ENCODE measurements at regions not wholly inside any gene's neighbourhood (a gene's known extent, or its start where the extent isn't known, plus 50 kb on each side); places are given as distances from the start of the nearest gene placed in this dataset.

DNA sequence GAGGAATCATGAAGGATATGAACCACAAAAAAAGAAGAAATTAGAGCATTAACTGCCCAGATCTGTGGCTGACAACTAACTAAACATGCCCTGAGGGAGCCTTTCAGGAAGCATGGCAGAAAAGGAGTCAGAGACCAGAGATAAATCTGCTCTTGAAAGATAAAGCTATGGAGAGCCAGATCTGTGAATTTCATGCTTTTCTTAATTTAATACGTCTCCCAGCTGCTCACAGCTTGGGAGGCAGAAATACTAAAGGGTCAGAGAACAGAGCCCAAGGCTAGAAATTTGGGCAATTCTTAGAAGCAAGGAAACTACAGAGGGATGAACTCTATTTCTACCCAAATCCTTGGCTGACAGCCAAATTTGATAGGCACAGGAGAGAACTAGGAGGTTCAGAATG lies 223.0 kb upstream of the DPP10 start:
- TF ChIP-seq, protein P1, sequence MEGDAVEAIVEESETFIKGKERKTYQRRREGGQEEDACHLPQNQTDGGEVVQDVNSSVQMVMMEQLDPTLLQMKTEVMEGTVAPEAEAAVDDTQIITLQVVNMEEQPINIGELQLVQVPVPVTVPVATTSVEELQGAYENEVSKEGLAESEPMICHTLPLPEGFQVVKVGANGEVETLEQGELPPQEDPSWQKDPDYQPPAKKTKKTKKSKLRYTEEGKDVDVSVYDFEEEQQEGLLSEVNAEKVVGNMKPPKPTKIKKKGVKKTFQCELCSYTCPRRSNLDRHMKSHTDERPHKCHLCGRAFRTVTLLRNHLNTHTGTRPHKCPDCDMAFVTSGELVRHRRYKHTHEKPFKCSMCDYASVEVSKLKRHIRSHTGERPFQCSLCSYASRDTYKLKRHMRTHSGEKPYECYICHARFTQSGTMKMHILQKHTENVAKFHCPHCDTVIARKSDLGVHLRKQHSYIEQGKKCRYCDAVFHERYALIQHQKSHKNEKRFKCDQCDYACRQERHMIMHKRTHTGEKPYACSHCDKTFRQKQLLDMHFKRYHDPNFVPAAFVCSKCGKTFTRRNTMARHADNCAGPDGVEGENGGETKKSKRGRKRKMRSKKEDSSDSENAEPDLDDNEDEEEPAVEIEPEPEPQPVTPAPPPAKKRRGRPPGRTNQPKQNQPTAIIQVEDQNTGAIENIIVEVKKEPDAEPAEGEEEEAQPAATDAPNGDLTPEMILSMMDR (conservative IDR thresholded peaks at IDR 0.05) = no peak
- H3K27ac ChIP-seq = no peak overlapping the region

- TF ChIP-seq, protein P1 (conservative IDR thresholded peaks at IDR 0.05) = no peak
Observed at GRCh38 chr2:114222344-114222743, 220.1 kb upstream of the DPP10 start.

GRCh38 chr2:114231921-114232320 lies 210.5 kb upstream of the DPP10 start:
- H3K27ac ChIP-seq = no peak overlapping the region
- TF ChIP-seq, protein P1 (conservative IDR thresholded peaks at IDR 0.05) = no peak

More at GRCh38 chr2:114222344-114222743, 220.1 kb upstream of the DPP10 start:
- H3K27ac ChIP-seq = no peak overlapping the region

DNA sequence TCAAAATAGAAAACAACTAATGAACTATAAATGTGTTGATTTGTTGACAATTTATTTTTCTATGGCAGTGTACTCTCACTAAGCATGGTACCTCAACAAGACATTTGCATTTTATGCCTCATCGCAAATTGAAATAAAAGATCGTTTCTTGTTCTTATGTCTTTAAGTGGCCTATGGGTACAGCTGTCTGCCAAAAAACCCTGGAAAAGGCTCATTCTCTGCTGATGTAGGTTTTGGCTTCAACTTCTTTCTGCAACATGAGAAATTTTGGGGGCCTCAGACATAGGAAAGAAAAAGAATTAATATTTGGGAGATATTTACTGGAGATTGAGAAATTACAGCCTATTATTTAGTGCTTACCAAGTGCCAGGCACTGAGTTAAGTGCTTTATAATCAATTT lies 205.1 kb upstream of the DPP10 start:
- TF ChIP-seq, protein P1 (conservative IDR thresholded peaks at IDR 0.05) = no peak
- H3K27ac ChIP-seq = no peak overlapping the region

- no peak overlapping the region for H3K27ac ChIP-seq
- TF ChIP-seq, protein P1 (conservative IDR thresholded peaks at IDR 0.05) = no peak
Observed at GRCh38 chr2:114238910-114239559, 203.4 kb upstream of the DPP10 start.

- no peak overlapping the region for H3K27ac ChIP-seq
- TF ChIP-seq, protein P1 (conservative IDR thresholded peaks at IDR 0.05) = no peak
Observed at GRCh38 chr2:114248648-114249047, 193.8 kb upstream of the DPP10 start.

DNA sequence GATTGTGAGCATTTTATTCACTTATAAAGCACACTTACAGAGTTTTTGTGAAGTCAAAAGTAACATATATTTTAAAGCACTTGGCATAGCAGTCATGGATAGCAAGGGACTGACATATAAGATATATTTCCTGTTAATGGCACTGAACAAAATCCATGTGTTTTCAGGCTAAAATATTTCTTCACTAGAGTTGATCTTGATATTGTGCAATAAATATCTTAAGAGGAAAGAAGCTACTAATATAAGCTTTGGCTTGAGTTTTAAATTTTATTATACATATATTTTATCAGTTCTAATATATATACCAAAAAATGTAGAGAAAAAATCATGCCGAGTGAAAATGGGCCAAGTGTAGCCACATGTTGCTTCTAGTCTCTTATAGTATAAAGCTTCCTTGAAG lies 189.7 kb upstream of the DPP10 start:
- H3K27ac ChIP-seq = no peak overlapping the region
- TF ChIP-seq, protein P1 (conservative IDR thresholded peaks at IDR 0.05) = no peak
